Activated naive CD8-positive, alpha-beta T cell treated with anti-CD3 and anti-CD28 coated beads, Interleukin-2, amount 10 ng/mL, durations not matched to agents 7 days and 5 days (primary cell): ENCODE measurements at regions not wholly inside any gene's neighbourhood (a gene's known extent, or its start where the extent isn't known, plus 50 kb on each side); places are given as distances from the start of the nearest gene placed in this dataset.

Experiments used
- ATAC-seq: fragments of 150-1000 bp; cut with Tn5 transposase; one replicate; pipeline ENCODE4 v1.10.0; 2021; ENCODE audit warnings: low read depth, moderate library complexity
- POLR2A ChIA-PET: fragments of 350-600 bp; sonication (Branson Sonifier 250); formaldehyde crosslinking; loops from one replicate; lab custom pipeline; 2021; ENCODE audit warnings: antibody characterized with exemption; lab: Charles Lee
- DNase-seq: peaks from one replicate; pipeline ENCODE4 v3.0.0; 2021
- H3K27ac Mint-ChIP-seq: one replicate; pipeline ENCODE4 v1.8.0; 2022; ENCODE audit warnings: mild to moderate bottlenecking, mixed read lengths
- H3K27me3 Mint-ChIP-seq: one replicate; pipeline ENCODE4 v1.8.0; 2022; ENCODE audit warnings: mild to moderate bottlenecking, moderate library complexity, mixed read lengths
- H3K36me3 Mint-ChIP-seq: one replicate; pipeline ENCODE4 v1.8.0; 2021; ENCODE audit warnings: mild to moderate bottlenecking, mixed read lengths
- H3K4me1 Mint-ChIP-seq: one replicate; pipeline ENCODE4 v1.8.0; 2021; ENCODE audit warnings: mixed read lengths
- H3K4me3 Mint-ChIP-seq: one replicate; pipeline ENCODE4 v1.8.0; 2022; ENCODE audit warnings: mild to moderate bottlenecking, moderate library complexity, mixed read lengths
- H3K9me3 Mint-ChIP-seq: one replicate; pipeline ENCODE4 v1.8.0; 2021; ENCODE audit warnings: mixed read lengths

DNA sequence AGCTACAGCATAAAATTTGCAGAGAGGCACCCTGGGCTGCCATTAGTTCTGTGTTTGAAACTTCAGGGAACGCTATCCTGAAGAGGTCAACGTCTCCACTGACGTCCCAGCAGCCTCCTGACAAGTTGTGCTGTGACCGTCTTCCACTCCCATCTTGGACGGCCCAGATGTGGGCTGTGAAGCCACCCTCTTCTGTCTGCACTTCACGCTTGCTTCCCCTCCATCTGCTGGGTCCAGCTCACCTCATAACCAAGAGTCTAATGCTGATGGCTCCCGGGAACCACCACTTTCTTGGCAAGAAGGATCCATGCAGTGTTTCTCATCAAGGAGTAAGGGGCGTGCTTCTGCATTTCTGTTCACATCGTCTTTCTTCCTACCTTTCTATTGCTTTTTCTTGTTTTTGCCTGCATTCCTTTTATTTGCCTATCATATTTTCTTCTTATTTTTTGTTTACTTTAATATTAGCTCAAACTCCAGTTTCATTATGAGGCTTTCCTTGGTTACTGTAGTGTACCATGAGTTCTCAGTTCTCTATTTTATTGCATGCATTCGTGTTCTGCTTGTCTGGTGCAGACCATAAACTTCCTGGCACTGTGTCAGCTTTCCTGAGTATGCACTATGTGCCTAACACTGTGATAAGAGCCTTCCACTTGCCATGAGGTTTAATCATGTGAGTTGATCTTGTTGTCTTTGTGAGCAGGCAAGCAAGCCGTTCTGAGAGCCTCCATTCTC is 631.8 kb upstream of the RAB6C start:
- Mint-ChIP-seq H3K4me3 (no peak overlapping the region), H3K36me3 (no peaks in the 10 kb centered on the region), H3K9me3 (no peaks in the 10 kb centered on the region), H3K27ac (no peak overlapping the region), H3K4me1 (no peaks in the 10 kb centered on the region), H3K27me3 (peaks cover 5% of the 10 kb centered on the region)
- ATAC-seq, result no peak
- POLR2A ChIA-PET, result no interaction called here
- no peak for DNase-seq

DNA sequence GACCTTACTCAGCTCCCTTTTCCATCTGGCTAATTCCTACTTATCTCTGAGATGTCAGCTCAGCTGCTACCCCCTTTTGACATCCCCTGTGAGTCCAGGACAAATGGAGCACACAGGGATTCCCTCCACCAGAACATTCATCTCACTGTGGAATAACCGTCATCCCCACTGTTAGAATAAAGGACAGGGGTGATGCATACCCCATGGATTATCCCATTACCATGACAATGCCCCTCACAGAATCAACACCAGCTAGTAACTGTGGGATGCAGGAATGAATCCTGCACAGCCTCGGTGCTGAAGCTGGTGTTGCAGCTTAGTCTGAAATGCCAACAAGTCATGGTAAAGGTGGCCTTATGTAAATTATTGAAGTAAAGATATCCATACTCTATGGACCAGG is 624.8 kb upstream of the RAB6C start:
- DNase-seq (no peak), ATAC-seq (no peak)
- POLR2A ChIA-PET, result no interaction called here
- H3K9me3 Mint-ChIP-seq, result no peaks in the 10 kb centered on the region
- H3K4me3 Mint-ChIP-seq, result no peak overlapping the region
- H3K4me1 Mint-ChIP-seq, result no peaks in the 10 kb centered on the region
- no peak overlapping the region for H3K27ac Mint-ChIP-seq
- no peaks in the 10 kb centered on the region for H3K36me3 Mint-ChIP-seq
- no peaks in the 10 kb centered on the region for H3K27me3 Mint-ChIP-seq

DNA sequence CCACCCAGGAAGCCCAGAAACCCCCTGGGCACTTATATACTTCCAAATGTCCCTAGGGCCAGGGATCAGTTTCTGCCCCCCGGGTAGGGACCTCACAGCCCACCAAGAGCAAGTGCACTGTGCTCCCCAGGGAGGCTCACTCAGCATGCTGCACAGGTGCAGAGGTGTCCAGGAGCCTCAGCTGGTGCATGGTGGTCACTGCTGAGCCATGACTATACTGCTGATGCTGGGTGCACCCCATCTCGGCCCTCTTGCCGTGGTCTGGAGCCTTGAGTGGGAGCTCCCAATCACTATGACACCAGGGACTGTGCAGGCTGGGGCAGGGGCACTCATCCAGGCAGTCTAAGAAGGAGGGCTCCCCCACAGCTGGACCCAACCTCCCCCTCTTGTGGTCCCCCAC is 617.8 kb upstream of the RAB6C start:
- H3K27ac Mint-ChIP-seq, result no peak overlapping the region
- no peaks in the 10 kb centered on the region for H3K36me3 Mint-ChIP-seq
- no peaks in the 10 kb centered on the region for H3K9me3 Mint-ChIP-seq
- ATAC-seq, result no peak
- POLR2A ChIA-PET, result no interaction called here
- H3K4me3 Mint-ChIP-seq, result no peak overlapping the region
- no peak for DNase-seq
- H3K27me3 Mint-ChIP-seq, result no peaks in the 10 kb centered on the region
- H3K4me1 Mint-ChIP-seq, result no peaks in the 10 kb centered on the region

DNA sequence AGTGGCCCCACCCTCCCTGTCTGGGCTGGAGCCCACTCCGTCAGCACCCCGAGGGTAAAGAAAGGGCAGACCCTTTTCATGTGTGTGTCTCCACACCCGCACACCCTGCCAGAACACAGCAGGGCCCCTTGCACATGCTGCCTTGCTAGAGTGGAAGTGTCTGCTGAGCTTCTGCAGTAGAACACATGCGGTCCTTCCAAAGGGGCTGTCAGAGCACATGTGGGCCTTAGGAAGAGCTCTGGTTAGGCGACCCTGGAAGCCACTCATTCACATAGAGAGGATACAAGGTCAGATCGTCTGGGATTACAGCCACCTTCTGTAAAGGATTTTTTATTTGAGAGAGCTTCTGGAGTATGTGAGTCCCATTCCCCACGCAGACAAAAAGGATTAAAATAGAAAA is 613.2 kb upstream of the RAB6C start:
- Mint-ChIP-seq H3K4me1 (no peaks in the 10 kb centered on the region), H3K36me3 (no peaks in the 10 kb centered on the region), H3K27ac (no peak overlapping the region), H3K4me3 (no peak overlapping the region), H3K27me3 (no peaks in the 10 kb centered on the region), H3K9me3 (no peaks in the 10 kb centered on the region)
- ATAC-seq (no peak), DNase-seq (no peak)
- POLR2A ChIA-PET, result no interaction called here

DNA sequence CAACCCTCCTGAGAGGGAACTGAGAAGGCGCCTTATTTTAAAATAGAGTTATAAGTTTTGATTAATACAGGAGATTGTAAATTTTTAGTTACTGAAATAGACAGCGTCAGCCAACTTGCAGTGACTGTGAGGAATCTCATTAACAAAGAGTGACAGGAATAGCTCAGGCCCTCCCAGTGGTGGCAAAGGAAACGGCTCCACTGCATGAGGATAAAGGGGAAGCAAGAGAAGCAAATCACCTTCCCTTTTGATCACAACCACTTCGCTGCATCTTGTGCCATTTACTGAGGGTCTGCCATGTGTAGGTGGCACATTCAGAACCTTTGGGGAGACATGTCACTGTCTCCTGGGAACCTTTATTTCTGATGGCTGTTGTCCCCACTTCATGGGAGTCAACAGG is 612.4 kb upstream of the RAB6C start:
- Mint-ChIP-seq H3K4me3 (no peak overlapping the region), H3K9me3 (no peaks in the 10 kb centered on the region), H3K4me1 (no peaks in the 10 kb centered on the region), H3K36me3 (no peaks in the 10 kb centered on the region), H3K27me3 (no peaks in the 10 kb centered on the region), H3K27ac (no peak overlapping the region)
- ATAC-seq, result no peak
- POLR2A ChIA-PET, result no interaction called here
- DNase-seq, result no peak

DNA sequence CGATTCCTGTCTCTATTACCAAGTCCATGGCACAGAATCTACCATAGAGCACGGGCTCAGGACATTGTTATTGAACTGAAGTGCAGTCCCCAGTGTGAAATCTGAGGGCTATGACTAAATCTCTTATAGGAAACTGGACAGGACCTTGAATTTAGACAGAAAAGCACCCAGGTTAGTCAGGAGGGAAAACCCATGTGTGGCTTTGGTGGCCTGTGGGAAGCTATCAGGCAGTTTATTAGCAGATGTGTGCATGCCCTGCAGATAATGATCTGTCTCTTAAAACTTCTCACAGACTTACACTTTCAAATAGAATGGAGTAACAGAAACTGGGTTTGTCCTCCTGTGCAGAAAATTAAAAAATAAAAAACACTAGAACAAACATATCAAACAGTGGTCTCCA is 610.0 kb upstream of the RAB6C start:
- H3K9me3 Mint-ChIP-seq, result no peaks in the 10 kb centered on the region
- DNase-seq (no peak), ATAC-seq (no peak)
- H3K27me3 Mint-ChIP-seq, result no peaks in the 10 kb centered on the region
- H3K36me3 Mint-ChIP-seq, result no peaks in the 10 kb centered on the region
- no peak overlapping the region for H3K4me3 Mint-ChIP-seq
- POLR2A ChIA-PET, result no interaction called here
- H3K27ac Mint-ChIP-seq, result no peak overlapping the region
- no peaks in the 10 kb centered on the region for H3K4me1 Mint-ChIP-seq

DNA sequence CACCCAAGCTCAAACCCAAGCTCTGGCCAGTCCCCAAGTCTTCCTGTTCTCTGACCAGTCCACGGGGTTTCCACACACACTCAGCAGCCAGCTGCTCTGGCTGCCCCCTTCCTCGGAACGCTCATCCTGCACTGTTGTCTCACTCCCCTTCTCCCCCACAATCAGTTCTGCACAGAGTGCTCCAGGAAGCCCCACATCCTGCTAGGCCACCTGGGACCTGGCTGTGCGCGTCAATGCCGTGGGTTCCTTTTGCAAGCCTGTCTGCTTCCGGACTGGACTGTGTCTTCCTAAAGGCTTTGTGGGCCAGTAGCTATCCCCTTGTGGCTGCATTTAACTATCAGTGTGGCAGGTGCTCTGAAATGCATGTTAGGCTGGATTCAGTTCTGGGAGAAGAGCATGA is 605.0 kb upstream of the RAB6C start:
- Mint-ChIP-seq H3K4me3 (no peak overlapping the region), H3K4me1 (no peaks in the 10 kb centered on the region), H3K36me3 (no peaks in the 10 kb centered on the region), H3K9me3 (no peaks in the 10 kb centered on the region), H3K27me3 (no peaks in the 10 kb centered on the region), H3K27ac (no peak overlapping the region)
- DNase-seq, result no peak
- POLR2A ChIA-PET, result no interaction called here
- ATAC-seq, result no peak

DNA sequence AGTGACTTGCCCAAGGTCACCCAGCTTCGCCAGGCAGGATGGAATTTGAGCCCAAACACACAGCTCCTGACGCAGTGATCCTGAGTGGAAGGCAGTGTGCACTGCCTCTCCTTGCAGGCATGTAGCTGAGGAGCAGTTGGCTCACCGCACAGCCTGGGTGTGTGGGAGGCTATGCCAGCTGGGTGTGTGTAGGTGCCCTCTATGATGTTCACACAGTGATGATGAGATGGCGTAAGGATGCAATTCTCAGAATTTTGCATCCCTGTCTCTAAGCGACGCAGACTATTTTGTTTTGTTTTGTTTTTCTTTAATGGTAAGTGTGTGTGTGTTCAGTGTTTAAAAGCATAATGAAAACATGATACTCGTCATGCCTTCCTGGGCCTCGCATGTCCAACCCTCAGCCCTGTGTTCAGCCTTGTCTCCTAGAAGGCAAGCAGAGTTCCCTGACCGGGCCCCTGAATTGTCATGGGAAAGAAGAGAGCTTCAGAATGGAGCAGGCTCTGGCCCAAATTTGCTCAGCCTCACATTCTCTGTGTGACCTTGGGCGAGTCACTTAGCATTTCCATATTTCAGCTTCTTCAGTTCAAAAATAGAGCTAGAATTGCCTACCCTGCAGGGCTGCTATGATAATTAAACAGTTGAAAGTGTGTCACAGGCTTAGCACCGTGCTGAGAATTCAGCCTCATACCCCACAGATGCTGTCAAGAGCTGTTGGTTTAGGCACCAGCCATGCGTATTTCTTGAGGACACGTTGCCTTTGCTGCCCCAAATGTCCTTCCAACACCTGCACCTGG is 603.6 kb upstream of the RAB6C start:
- Mint-ChIP-seq H3K36me3 (no peaks in the 10 kb centered on the region), H3K9me3 (peaks cover 2% of the 10 kb centered on the region), H3K27me3 (peaks cover 2% of the 10 kb centered on the region), H3K27ac (no peak overlapping the region), H3K4me3 (no peak overlapping the region), H3K4me1 (no peaks in the 10 kb centered on the region)
- ATAC-seq, result no peak
- POLR2A ChIA-PET, result no interaction called here
- DNase-seq, result no peak

DNA sequence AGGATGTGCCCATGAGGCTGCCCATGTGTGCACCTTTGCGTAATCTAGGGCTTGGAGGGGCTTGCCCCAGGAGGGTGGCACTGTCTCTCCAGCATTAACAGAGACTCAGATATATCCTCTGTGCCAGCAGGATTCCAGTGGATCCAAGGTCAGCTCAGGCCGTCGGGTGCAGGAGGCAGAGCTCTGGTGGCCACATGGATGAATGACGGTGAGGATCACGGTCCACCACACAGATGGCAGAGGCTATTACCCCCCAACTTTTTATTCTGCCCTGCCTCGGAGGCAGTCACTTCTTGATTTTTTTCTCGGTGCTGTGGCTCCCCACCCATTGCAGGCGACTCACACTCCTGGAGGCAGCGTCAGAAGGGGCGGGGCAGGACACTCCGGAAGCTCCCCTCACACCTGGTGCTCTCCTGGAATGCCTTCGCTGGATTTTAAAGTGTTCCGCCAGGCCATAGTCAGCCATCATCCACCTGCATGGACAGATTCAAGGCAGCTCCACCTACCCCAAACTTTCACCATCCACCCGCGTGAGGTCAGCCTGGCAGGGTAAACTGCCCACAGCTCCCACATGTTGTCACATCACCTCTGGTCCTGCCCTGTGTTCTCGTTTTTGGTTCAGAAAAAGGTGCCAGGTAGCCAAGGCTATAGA is 602.9 kb upstream of the RAB6C start:
- POLR2A ChIA-PET, result no interaction called here
- Mint-ChIP-seq H3K36me3 (no peaks in the 10 kb centered on the region), H3K9me3 (peaks cover 2% of the 10 kb centered on the region), H3K27ac (no peak overlapping the region), H3K4me1 (no peaks in the 10 kb centered on the region), H3K4me3 (no peak overlapping the region), H3K27me3 (peaks cover 2% of the 10 kb centered on the region)
- ATAC-seq (no peak), DNase-seq (no peak)

DNA sequence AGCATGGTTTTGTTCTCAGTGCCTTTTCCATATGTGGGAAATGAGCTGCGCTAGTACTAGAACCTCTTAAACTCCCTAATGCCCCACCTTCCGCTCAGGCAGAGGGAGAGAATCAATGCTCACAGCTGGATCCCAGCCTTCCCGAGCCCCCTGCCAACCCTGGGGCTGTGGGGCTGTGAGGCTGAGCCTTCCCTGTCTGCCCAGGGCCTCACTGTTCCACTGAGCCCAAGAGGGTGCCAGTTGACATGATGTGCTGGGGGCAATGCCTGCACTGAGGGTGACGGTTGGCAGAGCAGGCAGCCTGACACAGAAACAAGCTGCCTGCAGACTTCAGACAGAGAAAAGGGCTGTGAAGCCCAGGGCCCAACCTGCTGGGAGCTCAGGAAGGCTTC is 602.4 kb upstream of the RAB6C start:
- Mint-ChIP-seq H3K4me1 (no peaks in the 10 kb centered on the region), H3K36me3 (no peaks in the 10 kb centered on the region), H3K27ac (no peak overlapping the region), H3K9me3 (peaks cover 2% of the 10 kb centered on the region), H3K27me3 (peaks cover 2% of the 10 kb centered on the region), H3K4me3 (no peak overlapping the region)
- ATAC-seq (no peak), DNase-seq (no peak)
- POLR2A ChIA-PET, result no interaction called here

DNA sequence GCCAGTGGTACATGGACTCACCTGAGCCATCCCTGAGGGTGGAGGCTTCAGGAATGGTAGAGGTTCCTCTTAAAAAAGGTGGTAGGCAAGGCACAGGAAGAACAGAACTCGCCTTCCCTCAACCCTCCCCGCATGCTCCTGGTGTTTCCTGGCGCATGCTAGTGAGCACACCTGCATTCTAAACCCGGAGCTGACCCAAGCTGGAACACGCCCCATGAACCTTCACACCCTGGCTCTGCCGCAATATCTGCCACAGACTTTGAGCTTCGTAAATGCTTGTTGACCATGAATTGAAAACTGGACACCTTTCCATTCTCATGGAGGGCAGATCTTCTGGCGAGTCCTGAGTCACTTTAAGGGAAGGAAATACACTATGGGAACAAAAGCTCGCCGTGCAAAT is 601.3 kb upstream of the RAB6C start:
- H3K27ac Mint-ChIP-seq, result no peak overlapping the region
- no peak overlapping the region for H3K4me3 Mint-ChIP-seq
- no peaks in the 10 kb centered on the region for H3K36me3 Mint-ChIP-seq
- POLR2A ChIA-PET, result no interaction called here
- DNase-seq (no peak), ATAC-seq (no peak)
- no peaks in the 10 kb centered on the region for H3K4me1 Mint-ChIP-seq
- peaks cover 2% of the 10 kb centered on the region for H3K27me3 Mint-ChIP-seq
- H3K9me3 Mint-ChIP-seq, result peaks cover 2% of the 10 kb centered on the region

DNA sequence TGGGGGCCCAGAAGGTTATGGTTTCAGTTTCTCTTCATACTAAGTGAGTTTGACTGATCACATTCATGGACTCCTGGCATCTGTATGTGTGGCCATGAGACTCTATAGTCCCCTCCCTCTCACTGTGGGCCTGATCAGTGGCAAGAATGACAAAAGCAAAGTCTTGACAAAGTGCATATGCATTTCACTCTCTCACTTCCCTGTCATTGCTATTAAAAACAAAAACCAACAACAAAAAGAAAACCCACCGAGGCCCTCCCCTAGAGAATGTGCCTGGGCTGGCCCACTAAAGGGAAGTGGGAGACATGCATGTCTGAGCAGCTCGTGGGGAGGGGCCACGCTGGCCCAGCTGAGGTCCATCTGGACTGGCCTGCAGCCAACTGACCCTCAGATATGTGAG is 600.1 kb upstream of the RAB6C start:
- no peaks in the 10 kb centered on the region for H3K4me1 Mint-ChIP-seq
- H3K27ac Mint-ChIP-seq, result no peak overlapping the region
- peaks cover 2% of the 10 kb centered on the region for H3K9me3 Mint-ChIP-seq
- no peak overlapping the region for H3K4me3 Mint-ChIP-seq
- H3K27me3 Mint-ChIP-seq, result peaks cover 5% of the 10 kb centered on the region
- H3K36me3 Mint-ChIP-seq, result no peaks in the 10 kb centered on the region
- POLR2A ChIA-PET, result no interaction called here
- DNase-seq (no peak), ATAC-seq (no peak)

DNA sequence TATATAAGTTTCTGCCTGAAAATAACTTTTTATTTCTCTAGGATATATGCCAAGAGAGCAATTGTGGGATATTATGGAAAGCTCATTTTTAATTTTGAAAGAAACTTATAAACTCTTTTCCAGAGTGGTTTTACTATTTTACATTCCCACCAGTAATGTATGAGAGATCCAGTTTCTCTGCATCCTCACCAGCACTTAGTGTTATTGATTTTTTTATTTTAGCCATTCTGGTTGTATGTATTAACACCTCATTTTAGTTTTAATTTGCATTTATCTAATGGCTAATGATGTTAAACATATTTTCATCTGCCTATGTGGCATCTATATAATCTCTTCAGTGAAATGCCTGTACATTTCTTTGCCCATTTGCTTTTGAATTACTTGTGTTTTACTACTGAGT is 597.7 kb upstream of the RAB6C start:
- DNase-seq, result no peak
- peaks cover 2% of the 10 kb centered on the region for H3K9me3 Mint-ChIP-seq
- no peak for ATAC-seq
- H3K27me3 Mint-ChIP-seq, result peaks cover 5% of the 10 kb centered on the region
- H3K36me3 Mint-ChIP-seq, result no peaks in the 10 kb centered on the region
- no peaks in the 10 kb centered on the region for H3K4me1 Mint-ChIP-seq
- no peak overlapping the region for H3K4me3 Mint-ChIP-seq
- POLR2A ChIA-PET, result no interaction called here
- no peak overlapping the region for H3K27ac Mint-ChIP-seq

DNA sequence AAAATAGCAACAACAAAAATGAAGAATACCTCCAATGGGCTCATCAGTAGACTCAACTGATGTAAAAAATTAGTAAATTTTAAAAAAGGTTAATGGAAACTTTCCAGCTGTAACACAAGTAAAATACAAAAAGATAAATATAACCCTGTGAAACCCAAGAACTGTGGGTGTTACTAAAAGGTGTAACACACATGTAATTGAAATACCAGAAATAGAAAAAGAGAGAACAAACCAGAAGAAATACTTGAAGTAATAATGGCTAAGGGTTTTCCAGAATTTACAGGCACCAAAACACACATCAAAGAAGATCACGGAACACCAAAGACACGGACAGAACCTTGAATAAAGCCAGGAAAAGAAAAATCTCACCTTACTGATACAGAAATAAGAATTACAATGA is 590.6 kb upstream of the RAB6C start:
- peaks cover 6% of the 10 kb centered on the region for H3K27me3 Mint-ChIP-seq
- POLR2A ChIA-PET, result no interaction called here
- DNase-seq (no peak), ATAC-seq (no peak)
- no peaks in the 10 kb centered on the region for H3K4me1 Mint-ChIP-seq
- no peaks in the 10 kb centered on the region for H3K9me3 Mint-ChIP-seq
- no peak overlapping the region for H3K27ac Mint-ChIP-seq
- H3K4me3 Mint-ChIP-seq, result no peak overlapping the region
- H3K36me3 Mint-ChIP-seq, result no peaks in the 10 kb centered on the region
